HG02588 (cell line): ENCODE measurements at regions not wholly inside any gene's neighbourhood (a gene's known extent, or its start where the extent isn't known, plus 50 kb on each side); places are given as distances from the start of the nearest gene placed in this dataset.
"Not testable (repeated sequence)": the region's sequence is repeated elsewhere in the genome, so short reads cannot be mapped to it uniquely, and the experiment has no call there.

Source experiments
- ATAC-seq: cut with Tn5 transposase; IDR thresholded peaks from one replicate; pipeline ENCODE4 v1.9.1; 2021; ENCODE audit warnings: mild to moderate bottlenecking, moderate library complexity; ENCODE audit not compliant: unreplicated experiment

DNA sequence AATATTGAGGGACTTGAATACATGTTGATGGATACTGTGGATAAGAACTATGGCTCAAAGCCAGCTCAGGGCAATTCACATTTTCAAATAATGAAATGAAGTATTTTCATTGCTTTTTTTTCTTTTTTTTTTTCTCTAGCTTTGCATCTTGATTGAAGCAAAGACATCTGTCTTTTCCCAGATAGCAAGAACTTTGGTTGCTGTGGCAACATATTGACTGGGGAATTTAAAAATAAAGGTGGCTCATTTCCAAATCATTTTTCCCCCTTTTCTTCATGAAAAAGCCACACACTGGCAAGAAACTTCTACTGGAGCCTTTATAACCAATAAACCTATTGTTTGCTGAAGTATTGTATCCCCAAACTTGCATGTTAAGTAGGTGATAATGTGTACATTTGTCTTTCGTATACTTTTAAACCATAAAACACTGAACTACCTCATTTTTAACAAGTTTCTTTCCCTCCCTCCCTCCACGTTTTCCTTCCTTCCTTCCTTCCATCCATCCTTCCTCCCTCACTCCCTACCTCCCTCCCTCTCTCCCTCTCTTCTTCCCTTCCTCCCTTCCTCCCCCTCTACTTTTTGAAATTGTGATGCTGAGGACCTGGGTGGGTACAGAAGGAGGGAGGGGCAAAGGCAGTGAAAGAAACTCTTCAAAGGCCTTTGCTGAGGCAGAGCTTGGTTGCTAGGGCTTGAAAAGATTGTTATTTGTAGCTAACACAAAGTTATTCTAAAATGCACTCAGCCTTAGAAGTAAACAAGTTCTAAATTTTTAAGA lies 343.5 kb upstream of the SPRY2 start:
- no peak for ATAC-seq

DNA sequence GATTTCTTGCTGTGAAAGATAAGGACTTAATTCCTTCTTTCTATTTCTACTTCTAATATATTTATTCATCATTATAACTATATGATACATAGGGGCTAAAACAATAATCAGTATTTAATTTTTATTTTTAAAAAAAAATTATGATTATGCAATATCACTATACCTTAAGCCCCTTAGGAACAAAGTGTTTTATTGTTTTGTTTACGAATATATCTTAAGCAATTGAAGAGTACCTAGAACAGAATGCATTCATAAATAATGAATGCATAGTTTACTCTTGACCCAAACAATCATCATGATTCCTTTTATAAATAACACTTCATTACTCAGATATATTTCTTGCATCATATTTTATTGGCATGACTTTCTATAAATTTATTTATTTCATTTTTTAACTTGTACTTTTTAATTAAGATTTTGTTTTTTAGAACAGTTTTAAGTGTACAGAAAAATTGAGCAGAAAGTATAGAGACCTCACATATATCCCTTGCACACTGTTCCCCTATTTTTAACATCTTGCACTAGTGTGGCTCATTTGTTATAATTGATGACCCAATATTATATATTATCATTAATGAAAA lies 339.9 kb upstream of the SPRY2 start:
- no peak for ATAC-seq

DNA sequence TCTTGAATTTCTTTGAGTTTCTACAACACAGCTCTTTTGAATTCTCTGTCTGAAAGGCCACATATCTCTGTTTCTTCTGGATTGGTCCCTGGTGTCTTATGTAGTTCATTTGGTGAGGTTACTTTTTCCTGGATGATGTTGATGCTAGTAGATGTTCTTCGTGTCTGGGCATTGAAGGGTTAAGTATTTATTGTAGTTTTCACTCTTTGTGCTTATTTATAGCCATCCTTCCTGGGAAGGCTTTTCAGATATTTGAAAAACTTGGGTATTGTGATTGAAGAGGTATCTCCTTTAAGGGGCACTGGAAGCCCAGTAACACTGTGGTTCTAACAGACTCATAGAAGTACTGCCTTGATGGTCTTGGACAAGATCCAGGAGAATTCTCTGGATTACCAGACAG lies 338.5 kb upstream of the SPRY2 start:
- no peak for ATAC-seq

DNA sequence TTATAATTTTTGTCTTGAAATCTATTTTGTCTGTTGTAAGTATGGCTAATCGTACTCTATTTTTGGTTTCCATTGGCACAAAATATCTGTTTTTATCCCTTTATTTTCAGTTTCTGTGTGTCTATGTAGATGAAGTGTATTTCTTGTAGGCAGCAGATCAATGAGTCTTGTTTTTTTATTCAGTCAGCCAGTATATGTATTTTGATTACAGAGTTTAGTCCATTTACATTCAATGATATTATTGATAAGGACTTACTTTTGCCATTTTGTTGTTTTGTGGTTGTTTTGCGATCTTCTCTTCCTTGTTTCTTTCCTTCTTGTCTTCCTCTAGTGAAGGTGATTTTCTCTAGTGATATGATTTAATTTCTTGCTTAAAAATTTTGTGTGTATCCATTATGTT lies 336.3 kb upstream of the SPRY2 start:
- ATAC-seq = no peak

DNA sequence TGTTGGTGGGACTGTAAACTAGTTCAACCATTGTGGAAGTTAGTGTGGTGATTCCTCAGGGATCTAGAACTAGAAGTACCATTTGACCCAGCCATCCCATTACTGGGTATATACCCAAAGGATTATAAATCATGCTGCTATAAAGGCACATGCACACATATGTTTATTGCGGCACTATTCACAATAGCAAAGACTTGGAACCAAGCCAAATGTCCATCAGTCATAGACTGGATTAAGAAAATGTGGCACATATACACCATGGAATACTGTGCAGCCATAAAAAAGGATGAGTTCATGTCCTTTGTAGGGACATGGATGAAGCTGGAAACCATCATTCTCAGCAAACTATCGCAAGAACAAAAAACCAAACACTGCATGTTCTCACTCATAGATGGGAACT lies 334.5 kb upstream of the SPRY2 start:
- not testable (repeated sequence) for ATAC-seq

- ATAC-seq = no peak
Observed at GRCh38 chr13:80671773-80672172, 330.8 kb upstream of the SPRY2 start.

DNA sequence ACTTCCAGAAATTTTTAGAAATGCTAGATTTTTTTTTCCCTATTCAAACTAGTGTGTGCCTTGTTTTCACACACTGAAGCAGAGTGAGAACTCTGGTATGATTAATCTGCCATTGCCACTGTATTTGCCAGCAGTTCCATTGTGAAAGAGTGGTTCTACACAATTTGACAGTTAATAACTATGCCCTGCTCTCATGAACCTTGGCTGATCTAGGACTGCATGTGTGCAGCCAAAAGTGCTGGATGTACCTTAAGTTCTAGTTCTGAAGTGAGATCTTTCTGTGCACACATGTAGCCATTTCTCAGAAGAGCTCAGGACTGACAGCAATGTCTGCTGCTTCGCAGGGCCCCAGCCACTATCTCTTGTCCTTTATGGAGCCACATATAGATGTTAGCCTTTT lies 328.2 kb upstream of the SPRY2 start:
- ATAC-seq = no peak

GRCh38 chr13:80668452-80668851 lies 327.5 kb upstream of the SPRY2 start:
- no peak for ATAC-seq

DNA sequence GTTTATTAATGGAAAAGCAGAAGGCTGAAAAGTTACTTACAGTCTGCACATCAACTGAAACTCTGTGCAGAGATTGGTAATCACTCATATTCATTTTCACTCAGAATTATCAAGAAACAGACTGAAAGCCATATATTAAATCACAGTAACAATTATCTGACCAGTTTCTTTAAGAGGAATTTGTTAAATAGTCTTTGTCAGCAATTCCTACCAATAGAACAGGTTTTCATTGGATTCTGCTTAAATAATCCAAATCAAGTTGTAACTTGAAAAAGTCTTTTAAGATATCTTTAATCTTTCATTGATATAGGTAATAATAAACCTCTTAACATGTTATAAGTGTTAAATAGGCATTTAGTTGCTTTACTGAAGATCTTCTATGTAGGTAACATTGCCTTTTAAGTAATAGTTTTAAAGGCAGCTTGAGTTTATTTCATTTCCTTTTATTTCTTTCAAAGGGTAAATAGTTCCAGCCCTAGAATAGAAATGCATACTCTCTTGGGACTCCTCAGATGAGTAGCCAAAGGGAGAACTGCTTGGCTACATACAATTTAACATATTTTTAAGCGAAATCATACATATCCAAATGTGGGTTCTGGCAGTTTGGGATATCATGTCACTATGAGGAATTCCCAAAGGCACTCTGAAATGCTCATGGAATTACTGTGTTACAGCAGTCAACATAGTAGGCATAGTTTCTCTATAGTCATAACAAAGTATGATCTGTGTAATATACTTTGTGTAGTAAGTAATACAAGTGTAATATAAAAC lies 326.0 kb upstream of the SPRY2 start:
- ATAC-seq = no peak

- ATAC-seq = no peak
Observed at GRCh38 chr13:80665792-80666333, 324.9 kb upstream of the SPRY2 start.

DNA sequence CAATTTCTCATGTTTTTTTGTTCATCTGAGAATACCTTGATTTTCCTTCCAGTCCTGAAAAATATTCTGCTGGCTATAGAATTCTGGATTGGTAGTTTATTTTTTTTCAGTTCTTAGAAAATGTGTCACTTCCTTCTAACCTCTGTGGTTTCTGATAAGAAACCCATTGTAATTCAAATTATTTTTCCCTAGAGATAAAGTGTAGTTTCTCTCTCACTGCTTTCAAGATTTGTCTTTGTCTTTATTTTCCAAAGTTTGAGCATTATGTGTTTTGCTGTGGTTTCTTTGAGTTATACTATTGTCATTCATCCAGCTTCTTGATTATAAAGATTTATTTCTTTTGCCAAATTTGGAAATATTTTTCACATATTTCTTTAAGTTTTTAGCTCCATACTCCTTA lies 324.0 kb upstream of the SPRY2 start:
- ATAC-seq = no peak

GRCh38 chr13:80663788-80664187 lies 322.9 kb upstream of the SPRY2 start:
- ATAC-seq = no peak

- no peak for ATAC-seq
Observed at GRCh38 chr13:80658705-80659104, 317.8 kb upstream of the SPRY2 start.

GRCh38 chr13:80656512-80656904 lies 315.6 kb upstream of the SPRY2 start:
- no peak for ATAC-seq

GRCh38 chr13:80655778-80656511 lies 315.0 kb upstream of the SPRY2 start:
- no peak for ATAC-seq

- no peak for ATAC-seq
Observed at GRCh38 chr13:80654638-80655249, 313.8 kb upstream of the SPRY2 start.

GRCh38 chr13:80649274-80649673 lies 308.3 kb upstream of the SPRY2 start:
- no peak for ATAC-seq

DNA sequence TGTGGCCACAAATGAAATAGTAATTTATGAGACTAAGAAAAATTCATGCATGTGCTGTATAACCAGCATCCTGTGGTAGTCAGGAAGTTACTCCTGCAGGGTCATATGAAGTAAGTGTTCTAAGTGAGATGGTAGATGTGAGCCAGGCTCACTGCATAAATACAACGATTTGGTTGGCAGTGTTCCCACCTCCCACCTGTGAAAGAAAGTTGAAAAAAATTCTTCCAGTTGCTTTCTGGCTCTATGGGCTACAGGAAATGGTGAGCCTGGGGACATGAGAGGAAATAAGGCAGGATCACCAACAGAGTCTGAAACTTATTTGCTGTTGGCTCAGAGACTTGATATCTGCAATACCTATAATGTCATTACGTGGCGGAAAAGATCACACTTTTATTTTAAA lies 301.7 kb upstream of the SPRY2 start:
- no peak for ATAC-seq

GRCh38 chr13:80633251-80633650 lies 292.3 kb upstream of the SPRY2 start:
- ATAC-seq = no peak

GRCh38 chr13:80630685-80631121 lies 289.8 kb upstream of the SPRY2 start:
- ATAC-seq = no peak

DNA sequence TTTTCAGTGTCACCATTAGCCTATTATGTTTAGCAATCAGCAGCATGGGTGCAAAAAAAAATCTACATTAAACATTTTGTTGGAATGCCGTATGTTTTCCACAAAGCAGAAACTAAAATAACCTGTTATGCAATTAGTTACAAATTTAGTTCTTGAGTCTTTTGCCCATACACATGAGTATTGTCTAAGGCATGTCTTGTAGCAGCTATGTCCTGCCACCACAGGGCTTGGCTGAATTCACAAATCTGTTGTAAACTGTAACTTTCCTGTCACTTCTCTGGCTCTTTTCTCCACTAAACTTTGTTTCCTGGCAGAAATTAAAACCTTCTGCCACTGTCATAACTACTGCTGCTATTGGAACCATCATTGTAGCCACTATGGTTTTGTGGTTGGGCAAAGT lies 277.9 kb upstream of the SPRY2 start:
- no peak for ATAC-seq
